ENCODE measurements at regions not wholly inside any gene's neighbourhood (a gene's known extent, or its start where the extent isn't known, plus 50 kb on each side); places are given as distances from the start of the nearest gene placed in this dataset.

- BruUV-seq (replicated peaks) = no TSS peak
- Histone ChIP-seq H3K36me3 (ENCODE audit: control insufficient read depth in 1 of 2, insufficient read depth in 2 of 2, low read length in 2 of 2) (no peaks in the 10 kb centered on the region), H3K9me2 (ENCODE audit: insufficient read depth) (no peaks in the 10 kb centered on the region), H3K4me1 (ENCODE audit: control insufficient read depth in 1 of 2, insufficient read depth in 2 of 2, low read length in 2 of 2) (no peaks in the 10 kb centered on the region), H3K9me3 (ENCODE audit: control insufficient read depth in 1 of 2, insufficient read depth in 1 of 2, low read depth in 1 of 2, low read length in 2 of 2) (no peaks in the 10 kb centered on the region), H2AFZ (ENCODE audit: low read depth, low read length, poor library complexity, severe bottlenecking) (no peak overlapping the region), H4K20me1 (ENCODE audit: insufficient read depth) (no peaks in the 10 kb centered on the region), H3K9ac (ENCODE audit: low read length) (no peak overlapping the region), H3K4me3 (replicated peaks in 1 of 2; ENCODE audit: low read depth in 1 of 2, low read length in 2 of 2) (no peak overlapping the region), H3K79me2 (ENCODE audit: insufficient read depth, low read length) (no peaks in the 10 kb centered on the region), H3K27me3 (ENCODE audit: insufficient read depth, low read length) (0 out of 2 replicates have a peak, but pooled peaks cover 3% of the 10 kb centered on the region), H3K27ac (ENCODE audit: low read depth, low read length) (no peak overlapping the region), H3K4me2 (ENCODE audit: low read length) (no peak overlapping the region)
- DNase-seq (ENCODE audit: low read depth, low spot score) (no peak), ATAC-seq (no peak)
- intact Hi-C loops (cut with micrococcal nuclease) = no loop called here
- TF ChIP-seq SIN3A (IDR thresholded peaks at IDR 0.05; ENCODE audit: low read depth) = no peak
- TF ChIP-seq POLR2A (IDR thresholded peaks at IDR 0.05; ENCODE audit: borderline replicate concordance, extremely low read depth, insufficient read depth, insufficient read length) = no peak
- no peak for TF ChIP-seq CEBPB (IDR thresholded peaks at IDR 0.05; ENCODE audit: low read depth)
- no peak for TF ChIP-seq ZFX (IDR thresholded peaks at IDR 0.05)
- no peak for TF ChIP-seq ZNF274 (IDR thresholded peaks at IDR 0.05; ENCODE audit: low read depth, low read length)
- CTCF ChIA-PET = interaction anchor here (1.4 to 2.5 kb wide), 2 partner anchors 8 to 361 kb away, joined by 3 to 9 read pairs; no protein-coding TSS in a partner anchor
- RAD21 ChIA-PET (ENCODE audit: low non-redundant PET in 1 of 2, low total read pairs in 2 of 2, uncharacterized antibody in 2 of 2, unreplicated experiment in 2 of 2) = no interaction called here
- POLR2A ChIA-PET = no interaction called here
Observed at GRCh38 chr2:164069540-164069939, 333.7 kb upstream of the FIGN start.

GRCh38 chr2:164068063-164068462 lies 332.3 kb upstream of the FIGN start:
- no peaks in the 10 kb centered on the region for H3K4me1 ChIP-seq (ENCODE audit: control insufficient read depth in 1 of 2, insufficient read depth in 2 of 2, low read length in 2 of 2)
- H3K79me2 ChIP-seq (ENCODE audit: insufficient read depth, low read length) = no peaks in the 10 kb centered on the region
- no peaks in the 10 kb centered on the region for H3K36me3 ChIP-seq (ENCODE audit: control insufficient read depth in 1 of 2, insufficient read depth in 2 of 2, low read length in 2 of 2)
- H3K4me3 ChIP-seq (replicated peaks in 1 of 2; ENCODE audit: low read depth in 1 of 2, low read length in 2 of 2) = no peak overlapping the region
- no peak overlapping the region for H3K9ac ChIP-seq (ENCODE audit: low read length)
- CTCF ChIA-PET = no interaction called here
- H4K20me1 ChIP-seq (ENCODE audit: insufficient read depth) = no peaks in the 10 kb centered on the region
- 0 out of 2 replicates have a peak, but pooled peaks cover 3% of the 10 kb centered on the region for H3K27me3 ChIP-seq (ENCODE audit: insufficient read depth, low read length)
- RAD21 ChIA-PET (ENCODE audit: low non-redundant PET in 1 of 2, low total read pairs in 2 of 2, uncharacterized antibody in 2 of 2, unreplicated experiment in 2 of 2) = no interaction called here
- ATAC-seq (no peak), DNase-seq (ENCODE audit: low read depth, low spot score) (no peak)
- no peak for TF ChIP-seq SP1 (IDR thresholded peaks at IDR 0.05; ENCODE audit: low read depth)
- TF ChIP-seq MAX (IDR thresholded peaks at IDR 0.05) = no peak
- TF ChIP-seq REST (IDR thresholded peaks at IDR 0.05; ENCODE audit: low read depth) = no peak
- no peaks in the 10 kb centered on the region for H3K9me2 ChIP-seq (ENCODE audit: insufficient read depth)
- intact Hi-C loops (cut with micrococcal nuclease) = no loop called here
- H3K4me2 ChIP-seq (ENCODE audit: low read length) = no peak overlapping the region
- H2AFZ ChIP-seq (ENCODE audit: low read depth, low read length, poor library complexity, severe bottlenecking) = no peak overlapping the region
- no peaks in the 10 kb centered on the region for H3K9me3 ChIP-seq (ENCODE audit: control insufficient read depth in 1 of 2, insufficient read depth in 1 of 2, low read depth in 1 of 2, low read length in 2 of 2)
- no peak overlapping the region for H3K27ac ChIP-seq (ENCODE audit: low read depth, low read length)
- POLR2A ChIA-PET = no interaction called here
- no TSS peak for BruUV-seq (replicated peaks)
